Vagina (tissue), 2 donors: ENCODE measurements at regions not wholly inside any gene's neighbourhood (a gene's known extent, or its start where the extent isn't known, plus 50 kb on each side); places are given as distances from the start of the nearest gene placed in this dataset.

ENCODE experiments used
- POLR2AphosphoS5 ChIP-seq, 2 donors: sonication (generic); formaldehyde crosslinking; IDR thresholded peaks; one replicate each; pipeline ENCODE4 v1.9.0; 2017; ENCODE audit warnings: antibody characterized with exemption in 2 of 2, mild to moderate bottlenecking in 2 of 2, low read depth in 1 of 2; ENCODE audit not compliant: insufficient read depth in 1 of 2
- TF ChIP-seq, protein P1 (sequence below), 3 experiments: fragments of 450-650 bp in 2 of 3; fragments of 200-600 bp in 1 of 3; sonication (generic) in 1 of 3; IDR thresholded peaks; one replicate each; pipeline ENCODE4 v1.5.1; 2017 to 2019; ENCODE audit warnings: antibody characterized with exemption in 3 of 3, mild to moderate bottlenecking in 2 of 3, moderate library complexity in 2 of 3

DNA sequence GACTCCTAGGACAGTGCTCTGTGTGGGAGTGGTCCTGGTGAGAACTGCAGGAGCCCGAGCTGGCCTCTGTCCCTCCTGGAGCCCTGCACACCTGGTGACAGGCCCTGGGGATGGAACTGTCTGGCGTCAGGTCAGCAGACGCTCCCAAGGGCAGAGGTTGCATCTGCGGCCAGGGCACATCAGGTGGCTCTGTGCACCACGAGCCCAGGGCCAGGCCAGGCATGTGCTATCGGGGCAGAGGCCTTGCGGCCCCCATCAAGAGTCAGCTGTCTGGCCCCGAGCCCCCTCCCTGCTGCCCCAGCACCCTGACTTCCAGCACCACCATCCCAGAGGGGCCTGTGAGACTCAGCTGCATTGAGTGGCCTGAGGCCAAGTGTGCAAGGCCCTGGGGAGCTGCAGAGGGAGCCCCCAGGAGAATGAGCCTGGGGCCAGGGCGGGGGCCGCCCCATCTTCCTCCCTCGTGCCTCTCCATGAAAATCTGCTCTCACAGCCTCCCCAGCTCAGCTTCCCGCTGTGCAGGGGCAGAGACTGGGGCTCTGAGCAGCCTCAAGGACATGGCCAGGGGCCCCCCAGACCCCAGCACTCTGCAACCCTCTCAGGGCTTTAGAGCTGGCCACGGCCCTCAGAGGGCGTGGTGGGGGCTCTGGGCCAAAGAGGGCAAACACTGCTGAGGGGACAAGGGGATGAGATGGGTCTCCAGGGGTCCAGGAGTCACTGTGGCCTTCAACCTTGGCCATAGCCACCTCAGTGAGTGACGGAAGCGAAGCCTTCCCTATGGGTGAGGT lies 56.4 kb downstream of the RTL6 start:
- TF ChIP-seq, protein P1, sequence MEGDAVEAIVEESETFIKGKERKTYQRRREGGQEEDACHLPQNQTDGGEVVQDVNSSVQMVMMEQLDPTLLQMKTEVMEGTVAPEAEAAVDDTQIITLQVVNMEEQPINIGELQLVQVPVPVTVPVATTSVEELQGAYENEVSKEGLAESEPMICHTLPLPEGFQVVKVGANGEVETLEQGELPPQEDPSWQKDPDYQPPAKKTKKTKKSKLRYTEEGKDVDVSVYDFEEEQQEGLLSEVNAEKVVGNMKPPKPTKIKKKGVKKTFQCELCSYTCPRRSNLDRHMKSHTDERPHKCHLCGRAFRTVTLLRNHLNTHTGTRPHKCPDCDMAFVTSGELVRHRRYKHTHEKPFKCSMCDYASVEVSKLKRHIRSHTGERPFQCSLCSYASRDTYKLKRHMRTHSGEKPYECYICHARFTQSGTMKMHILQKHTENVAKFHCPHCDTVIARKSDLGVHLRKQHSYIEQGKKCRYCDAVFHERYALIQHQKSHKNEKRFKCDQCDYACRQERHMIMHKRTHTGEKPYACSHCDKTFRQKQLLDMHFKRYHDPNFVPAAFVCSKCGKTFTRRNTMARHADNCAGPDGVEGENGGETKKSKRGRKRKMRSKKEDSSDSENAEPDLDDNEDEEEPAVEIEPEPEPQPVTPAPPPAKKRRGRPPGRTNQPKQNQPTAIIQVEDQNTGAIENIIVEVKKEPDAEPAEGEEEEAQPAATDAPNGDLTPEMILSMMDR (IDR thresholded peaks at IDR 0.05) = no peak
- TF ChIP-seq POLR2AphosphoS5 (IDR thresholded peaks at IDR 0.05; ENCODE audit: insufficient read depth in 1 of 2, low read depth in 1 of 2) = no peak
